Smooth muscle cell (in vitro differentiated cells): ENCODE measurements at regions not wholly inside any gene's neighbourhood (a gene's known extent, or its start where the extent isn't known, plus 50 kb on each side); places are given as distances from the start of the nearest gene placed in this dataset.

Experiments
- DNase-seq: peaks from one replicate; lab custom pipeline; 2025; ENCODE audit not compliant: unreplicated experiment; lab: John Stamatoyannopoulos, UW
- H2AFZ ChIP-seq: fragments of 200-600 bp; sonication (generic); 2 replicates; pipeline ENCODE4 v1.6.0; 2016; ENCODE audit warnings: antibody characterized with exemption, low read depth, mild to moderate bottlenecking
- H3F3A ChIP-seq: fragments of 200-600 bp; sonication (generic); 2 replicates; pipeline ENCODE4 v1.6.0; 2017; ENCODE audit warnings: antibody characterized with exemption, low read depth
- H3K27ac ChIP-seq: fragments of 200-600 bp; sonication (generic); 2 replicates; pipeline ENCODE4 v1.5.1; 2016; ENCODE audit warnings: low read depth, mild to moderate bottlenecking
- H3K27me3 ChIP-seq: fragments of 200-600 bp; sonication (generic); 2 replicates; pipeline ENCODE4 v1.6.1; 2016; ENCODE audit warnings: low read depth, mild to moderate bottlenecking
- H3K36me3 ChIP-seq: fragments of 200-600 bp; sonication (generic); 2 replicates; pipeline ENCODE4 v1.5.1; 2016; ENCODE audit warnings: low read depth
- H3K4me1 ChIP-seq: fragments of 200-600 bp; sonication (generic); 2 replicates; pipeline ENCODE4 v1.5.1; 2016; ENCODE audit warnings: low read depth
- H3K4me2 ChIP-seq: fragments of 200-600 bp; sonication (generic); 2 replicates; pipeline ENCODE4 v1.6.0; 2016; ENCODE audit warnings: mild to moderate bottlenecking
- H3K4me3 ChIP-seq: fragments of 200-600 bp; sonication (generic); 2 replicates; pipeline ENCODE4 v1.5.1; 2016; ENCODE audit warnings: mild to moderate bottlenecking
- H3K79me2 ChIP-seq: fragments of 200-600 bp; sonication (generic); 2 replicates; pipeline ENCODE4 v1.6.0; 2016; ENCODE audit warnings: low read depth, mild to moderate bottlenecking
- H3K9ac ChIP-seq: fragments of 200-600 bp; sonication (generic); 2 replicates; pipeline ENCODE4 v1.6.0; 2016; ENCODE audit warnings: low read depth
- H3K9me3 ChIP-seq: fragments of 200-600 bp; sonication (generic); replicated peaks from 2 replicates; pipeline ENCODE4 v1.5.1; 2016; ENCODE audit warnings: low read depth
- H4K20me1 ChIP-seq: fragments of 200-600 bp; sonication (generic); 2 replicates; pipeline ENCODE4 v1.6.0; 2016; ENCODE audit warnings: low read depth
- CTCF ChIP-seq: fragments of 200-600 bp; sonication (generic); IDR thresholded peaks from 2 replicates; pipeline ENCODE4 v1.5.1; 2017; ENCODE audit warnings: borderline replicate concordance, mild to moderate bottlenecking, antibody characterized with exemption; ENCODE audit not compliant: insufficient read depth, poor library complexity, severe bottlenecking
- WGBS: methylation state at CpG from one replicate; pipeline ENCODE4 v1.1.7; 2016; ENCODE audit warnings: low lambda C conversion rate; 5-methylcytosine and 5-hydroxymethylcytosine counted together

- no peak for DNase-seq
- 82% methylated on average over 9 of the region's 9 CpGs for WGBS
- no peaks in the 10 kb centered on the region for H3F3A ChIP-seq
- H3K79me2 ChIP-seq, result no peaks in the 10 kb centered on the region
- H3K27ac ChIP-seq, result no peak overlapping the region
- no peak for TF ChIP-seq CTCF
- H3K36me3 ChIP-seq, result no peaks in the 10 kb centered on the region
- no peak overlapping the region for H2AFZ ChIP-seq
- no peak overlapping the region for H3K9ac ChIP-seq
- H3K27me3 ChIP-seq, result no peaks in the 10 kb centered on the region
- no peaks in the 10 kb centered on the region for H3K4me1 ChIP-seq
- no peaks in the 10 kb centered on the region for H3K9me3 ChIP-seq
- no peak overlapping the region for H3K4me3 ChIP-seq
- H4K20me1 ChIP-seq, result no peaks in the 10 kb centered on the region
- H3K4me2 ChIP-seq, result no peak overlapping the region
Observed at GRCh38 chr10:130739757-130740145, 571.8 kb downstream of the TCERG1L start.

DNA sequence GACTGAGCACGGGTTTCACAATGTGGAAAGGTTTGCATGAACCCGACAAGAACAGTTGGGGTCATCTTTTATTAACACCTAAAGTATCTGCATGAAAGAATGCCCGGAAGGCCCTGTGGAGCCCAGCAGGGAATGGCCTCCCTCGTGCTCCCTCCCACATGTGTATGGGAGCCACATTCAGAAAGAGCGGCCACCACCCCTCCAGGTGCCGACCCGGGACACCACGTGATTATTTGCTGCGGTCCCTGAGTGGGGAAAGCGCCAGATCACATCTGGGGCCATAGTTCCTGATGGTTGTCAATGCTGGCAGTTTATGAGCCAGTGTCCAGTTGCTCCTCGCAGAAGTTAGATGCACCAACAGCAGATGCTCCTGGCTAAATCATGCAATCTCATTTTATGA lies 571.4 kb downstream of the TCERG1L start:
- H3K9me3 ChIP-seq, result no peaks in the 10 kb centered on the region
- no peaks in the 10 kb centered on the region for H3K27me3 ChIP-seq
- H3K27ac ChIP-seq, result no peak overlapping the region
- no peak overlapping the region for H3K9ac ChIP-seq
- no peaks in the 10 kb centered on the region for H3K4me1 ChIP-seq
- 86% methylated on average over 11 of the region's 11 CpGs for WGBS
- H2AFZ ChIP-seq, result no peak overlapping the region
- no peak for DNase-seq
- no peaks in the 10 kb centered on the region for H3F3A ChIP-seq
- no peak overlapping the region for H3K4me2 ChIP-seq
- no peak for TF ChIP-seq CTCF
- H3K4me3 ChIP-seq, result no peak overlapping the region
- no peaks in the 10 kb centered on the region for H3K79me2 ChIP-seq
- H4K20me1 ChIP-seq, result no peaks in the 10 kb centered on the region
- no peaks in the 10 kb centered on the region for H3K36me3 ChIP-seq

DNA sequence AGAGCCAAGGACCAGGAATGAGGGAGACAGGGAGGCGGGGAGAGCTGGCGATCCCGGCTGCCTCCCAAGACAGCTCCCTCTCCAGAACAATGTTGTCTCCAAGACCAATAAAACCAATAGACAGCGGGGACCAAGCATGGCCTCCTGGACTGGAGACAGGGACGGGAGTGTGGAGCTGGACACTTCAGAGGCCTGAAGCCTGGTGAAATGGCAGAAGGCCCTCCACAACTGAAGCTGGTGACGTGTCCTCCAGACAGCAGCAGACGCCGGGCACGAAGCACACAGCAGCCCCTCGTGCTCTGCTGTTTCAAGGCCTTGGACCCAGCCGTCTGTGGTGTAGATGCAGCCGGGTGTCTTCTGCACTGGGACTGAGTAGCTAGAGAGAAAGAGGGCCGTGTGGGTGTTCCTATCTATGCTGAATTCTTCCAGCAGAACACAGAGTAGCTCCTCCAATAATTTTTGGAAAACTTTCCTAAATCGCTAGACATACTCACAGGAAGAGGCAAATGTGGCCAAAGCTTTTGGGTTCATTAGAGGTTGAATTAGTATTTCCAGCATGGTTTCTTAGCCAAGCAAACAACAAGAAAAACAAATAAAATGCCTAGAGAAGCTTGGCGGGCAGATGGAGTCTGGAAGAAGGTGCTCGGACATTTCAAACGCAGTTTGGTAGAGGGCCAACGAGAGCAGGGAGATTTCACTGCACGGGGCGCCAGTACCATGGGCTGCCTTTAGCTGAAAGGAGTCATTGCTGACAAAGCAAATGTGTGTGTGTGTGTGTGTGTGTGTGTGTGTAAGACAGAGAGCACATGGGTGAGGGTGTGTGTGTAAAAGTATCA lies 570.4 kb downstream of the TCERG1L start:
- H2AFZ ChIP-seq, result no peak overlapping the region
- no peaks in the 10 kb centered on the region for H3F3A ChIP-seq
- 78% methylated on average over 20 of the region's 20 CpGs for WGBS
- no peaks in the 10 kb centered on the region for H3K9me3 ChIP-seq
- H3K27ac ChIP-seq, result no peak overlapping the region
- H3K4me1 ChIP-seq, result no peaks in the 10 kb centered on the region
- no peaks in the 10 kb centered on the region for H3K36me3 ChIP-seq
- no peaks in the 10 kb centered on the region for H3K27me3 ChIP-seq
- H4K20me1 ChIP-seq, result no peaks in the 10 kb centered on the region
- no peak for DNase-seq
- H3K4me2 ChIP-seq, result no peak overlapping the region
- H3K9ac ChIP-seq, result no peak overlapping the region
- no peaks in the 10 kb centered on the region for H3K79me2 ChIP-seq
- H3K4me3 ChIP-seq, result no peak overlapping the region
- no peak for TF ChIP-seq CTCF
